B cell (primary cell): ENCODE measurements at regions not wholly inside any gene's neighbourhood (a gene's known extent, or its start where the extent isn't known, plus 50 kb on each side); places are given as distances from the start of the nearest gene placed in this dataset.
"Not testable (repeated sequence)": the region's sequence is repeated elsewhere in the genome, so short reads cannot be mapped to it uniquely, and the experiment has no call there.

Experiments used
- ATAC-seq: fragments of 200-7000 bp; cut with Tn5 transposase; one replicate; pipeline ENCODE4 v1.10.0; 2021; ENCODE audit warnings: low read depth, mild to moderate bottlenecking, moderate number of reproducible peaks, moderate library complexity
- CTCF ChIA-PET: fragments of 350-600 bp; sonication (Branson Sonifier 250); formaldehyde crosslinking; loops from one replicate; lab custom pipeline; 2021; ENCODE audit warnings: antibody characterized with exemption, inconsistent platforms; lab: Charles Lee
- POLR2A ChIA-PET: fragments of 350-600 bp; sonication (Branson Sonifier 250); formaldehyde crosslinking; loops from one replicate; lab custom pipeline; 2021; ENCODE audit warnings: antibody characterized with exemption; lab: Charles Lee
- DNase-seq: peaks from one replicate; pipeline ENCODE4 v3.0.0; 2013
- H2AFZ ChIP-seq: 2 replicates; pipeline ENCODE4 v1.6.1; 2012; ENCODE audit warnings: mild to moderate bottlenecking, low read depth, low read length; ENCODE audit not compliant: insufficient read depth, poor library complexity, severe bottlenecking
- H3K27ac ChIP-seq, 2 donors: 1 replicate in 1 of 2; 2 replicates in 1 of 2; pipeline ENCODE4 v1.5.1; 2012 to 2013; ENCODE audit warnings: low read length in 2 of 2, mild to moderate bottlenecking in 2 of 2, moderate library complexity in 1 of 2
- H3K27me3 ChIP-seq, 4 experiments: fragments of 200-600 bp in 1 of 4; sonication (generic) in 1 of 4; replicated peaks in 1 of 4; 1 replicate in 2 of 4; 2 replicates in 2 of 4; pipeline versions ENCODE4 v1.6.1 to v1.7.0; 2013 to 2016; ENCODE audit warnings: low read length in 3 of 4, mild to moderate bottlenecking in 2 of 4, mixed read lengths in 1 of 4, moderate library complexity in 1 of 4; ENCODE audit not compliant: insufficient read depth in 4 of 4, control insufficient read depth in 3 of 4; ENCODE audit errors: control extremely low read depth in 1 of 4
- H3K36me3 ChIP-seq, 2 experiments: replicated peaks in 1 of 2; 1 replicate in 1 of 2; 2 replicates in 1 of 2; pipeline versions ENCODE4 v1.6.1 to v1.7.1; 2013; ENCODE audit warnings: low read length in 1 of 2; ENCODE audit not compliant: insufficient read depth in 2 of 2, control insufficient read depth in 1 of 2; ENCODE audit errors: control extremely low read depth in 1 of 2, extremely low read depth in 1 of 2
- H3K4me1 ChIP-seq, 2 donors: fragments of 200-600 bp in 1 of 2; sonication (generic) in 1 of 2; 1 replicate in 1 of 2; 2 replicates in 1 of 2; pipeline versions ENCODE4 v1.5.1 to v1.6.1; 2013 to 2017; ENCODE audit warnings: low read length in 2 of 2; ENCODE audit not compliant: control insufficient read depth in 2 of 2, insufficient read depth in 2 of 2
- H3K4me2 ChIP-seq: replicated peaks from 2 replicates; pipeline ENCODE3; 2012; ENCODE audit warnings: mild to moderate bottlenecking, low read depth, low read length; ENCODE audit not compliant: poor library complexity, severe bottlenecking
- H3K4me3 ChIP-seq, 5 experiments: fragments of 200-600 bp in 1 of 5; sonication (generic) in 1 of 5; 1 replicate in 3 of 5; 2 replicates in 2 of 5; pipeline versions ENCODE4 v1.5.1 to v1.7.0; 2011 to 2016; ENCODE audit warnings: low read length in 4 of 5, mild to moderate bottlenecking in 4 of 5, low read depth in 2 of 5, control low read depth in 1 of 5, moderate library complexity in 1 of 5; ENCODE audit not compliant: insufficient read depth in 1 of 5; ENCODE audit errors: control extremely low read depth in 1 of 5, extremely low read depth in 1 of 5
- H3K79me2 ChIP-seq: fragments of 200-600 bp; sonication (generic); one replicate; pipeline ENCODE4 v1.6.0; 2016; ENCODE audit warnings: low read length; ENCODE audit not compliant: control insufficient read depth, insufficient read depth
- H3K9ac ChIP-seq: fragments of 200-600 bp; sonication (generic); 2 replicates; pipeline ENCODE4 v1.6.1; 2017; ENCODE audit warnings: mild to moderate bottlenecking, low read length, moderate library complexity
- H3K9me3 ChIP-seq, 3 donors: one replicate each; pipeline versions ENCODE4 v1.6.1 to v1.7.1; 2013; ENCODE audit warnings: low read length in 2 of 3; ENCODE audit not compliant: control insufficient read depth in 2 of 3, insufficient read depth in 1 of 3; ENCODE audit errors: control extremely low read depth in 1 of 3
- H4K20me1 ChIP-seq: 2 replicates; pipeline ENCODE4 v1.6.0; 2012; ENCODE audit warnings: mild to moderate bottlenecking, low read length; ENCODE audit not compliant: insufficient read depth, control insufficient read depth, poor library complexity, severe bottlenecking
- H3K27ac Mint-ChIP-seq: one replicate; pipeline ENCODE4 v1.8.0; 2021; ENCODE audit warnings: mixed read lengths
- H3K27me3 Mint-ChIP-seq: one replicate; pipeline ENCODE4 v1.8.0; 2021; ENCODE audit warnings: mixed read lengths
- H3K4me1 Mint-ChIP-seq: one replicate; pipeline ENCODE4 v1.8.0; 2021; ENCODE audit warnings: mixed read lengths
- H3K4me3 Mint-ChIP-seq: one replicate; pipeline ENCODE4 v1.8.0; 2021; ENCODE audit warnings: mixed read lengths
- H3K9me3 Mint-ChIP-seq: one replicate; pipeline ENCODE4 v1.8.0; 2022; ENCODE audit warnings: mixed read lengths; ENCODE audit not compliant: insufficient read depth
- EZH2 ChIP-seq: IDR thresholded peaks from 2 replicates; pipeline ENCODE4 v1.6.1; 2012; ENCODE audit warnings: borderline replicate concordance, low read depth, mild to moderate bottlenecking, moderate library complexity, low read length; ENCODE audit not compliant: insufficient read depth, poor library complexity, severe bottlenecking
- WGBS: methylation state at CpG from one replicate; pipeline ENCODE4 v1.1.5; 2013; ENCODE audit warnings: missing lambda C conversion rate; ENCODE audit not compliant: insufficient coverage; 5-methylcytosine and 5-hydroxymethylcytosine counted together
- intact Hi-C: fragments of 100-400 bp; cut with micrococcal nuclease; formaldehyde crosslinking; loops from one replicate; pipeline ENCODE4 v1.10.0; 2022
- TF ChIP-seq, protein P1 (sequence below): fragments of 200-600 bp; IDR thresholded peaks from one replicate; pipeline ENCODE4 v1.8.0; 2022; ENCODE audit warnings: antibody characterized with exemption, mild to moderate bottlenecking

DNA sequence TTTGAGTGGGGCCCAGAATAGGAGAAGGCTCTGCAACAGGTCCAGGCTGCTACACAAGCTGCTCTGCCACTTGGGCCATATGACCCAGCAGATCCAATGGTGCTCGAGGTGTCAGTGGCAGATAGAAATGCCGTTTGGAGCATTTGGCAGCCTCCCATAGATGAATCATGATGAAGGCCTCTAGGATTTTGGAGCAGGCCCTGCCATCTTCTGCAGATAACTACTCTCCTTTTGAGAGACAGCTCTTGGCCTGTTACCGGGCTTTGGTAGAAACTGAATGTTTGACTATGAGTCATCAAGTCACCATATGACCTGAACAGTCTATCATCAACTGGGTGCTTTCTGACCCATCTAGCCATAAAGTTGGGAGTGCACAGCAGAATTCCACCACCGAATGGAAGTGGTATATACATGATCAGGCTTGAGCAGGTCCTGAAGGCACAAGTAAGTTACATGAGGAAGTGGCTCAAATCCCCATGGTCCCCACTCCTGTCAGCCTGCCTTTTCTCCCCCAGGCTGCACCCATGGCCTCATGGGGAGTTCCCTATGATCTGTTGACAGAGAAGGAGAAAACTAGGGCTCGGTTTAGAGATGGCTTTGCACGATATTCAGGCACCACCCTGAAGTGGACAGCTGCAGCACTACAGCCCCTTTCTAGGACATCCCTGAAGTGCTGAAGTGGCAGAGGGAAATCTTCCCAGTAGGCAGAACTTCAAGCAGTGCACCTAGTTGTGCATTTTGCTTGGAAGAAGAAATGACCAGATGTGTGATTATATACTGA is 971.4 kb downstream of the MCTP2 start:
- Mint-ChIP-seq H3K27me3 (no peaks in the 10 kb centered on the region), H3K9me3 (peaks cover 29% of the 10 kb centered on the region), H3K4me1 (no peaks in the 10 kb centered on the region), H3K4me3 (no peak overlapping the region), H3K27ac (no peak overlapping the region)
- Histone ChIP-seq H2AFZ (no peak overlapping the region), H3K4me3 (no peak overlapping the region), H3K9ac (no peak overlapping the region), H3K27ac (no peak overlapping the region), H4K20me1 (no peaks in the 10 kb centered on the region), H3K36me3 (no peaks in the 10 kb centered on the region), H3K27me3 (no peaks in the 10 kb centered on the region), H3K9me3 (peaks cover 0 to 22% (median 0%) of the 10 kb centered on the region in 3 donors), H3K4me2 (no peak overlapping the region), H3K4me1 (no peaks in the 10 kb centered on the region), H3K79me2 (no peaks in the 10 kb centered on the region)
- ChIA-PET CTCF (no interaction called here), POLR2A (no interaction called here)
- ATAC-seq: no peak
- WGBS: 85% methylated on average over 4 of the region's 6 CpGs
- TF ChIP-seq, protein P1, sequence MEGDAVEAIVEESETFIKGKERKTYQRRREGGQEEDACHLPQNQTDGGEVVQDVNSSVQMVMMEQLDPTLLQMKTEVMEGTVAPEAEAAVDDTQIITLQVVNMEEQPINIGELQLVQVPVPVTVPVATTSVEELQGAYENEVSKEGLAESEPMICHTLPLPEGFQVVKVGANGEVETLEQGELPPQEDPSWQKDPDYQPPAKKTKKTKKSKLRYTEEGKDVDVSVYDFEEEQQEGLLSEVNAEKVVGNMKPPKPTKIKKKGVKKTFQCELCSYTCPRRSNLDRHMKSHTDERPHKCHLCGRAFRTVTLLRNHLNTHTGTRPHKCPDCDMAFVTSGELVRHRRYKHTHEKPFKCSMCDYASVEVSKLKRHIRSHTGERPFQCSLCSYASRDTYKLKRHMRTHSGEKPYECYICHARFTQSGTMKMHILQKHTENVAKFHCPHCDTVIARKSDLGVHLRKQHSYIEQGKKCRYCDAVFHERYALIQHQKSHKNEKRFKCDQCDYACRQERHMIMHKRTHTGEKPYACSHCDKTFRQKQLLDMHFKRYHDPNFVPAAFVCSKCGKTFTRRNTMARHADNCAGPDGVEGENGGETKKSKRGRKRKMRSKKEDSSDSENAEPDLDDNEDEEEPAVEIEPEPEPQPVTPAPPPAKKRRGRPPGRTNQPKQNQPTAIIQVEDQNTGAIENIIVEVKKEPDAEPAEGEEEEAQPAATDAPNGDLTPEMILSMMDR: no peak
- no peak for TF ChIP-seq EZH2
- DNase-seq: no peak
- intact Hi-C loops: no loop called here

DNA sequence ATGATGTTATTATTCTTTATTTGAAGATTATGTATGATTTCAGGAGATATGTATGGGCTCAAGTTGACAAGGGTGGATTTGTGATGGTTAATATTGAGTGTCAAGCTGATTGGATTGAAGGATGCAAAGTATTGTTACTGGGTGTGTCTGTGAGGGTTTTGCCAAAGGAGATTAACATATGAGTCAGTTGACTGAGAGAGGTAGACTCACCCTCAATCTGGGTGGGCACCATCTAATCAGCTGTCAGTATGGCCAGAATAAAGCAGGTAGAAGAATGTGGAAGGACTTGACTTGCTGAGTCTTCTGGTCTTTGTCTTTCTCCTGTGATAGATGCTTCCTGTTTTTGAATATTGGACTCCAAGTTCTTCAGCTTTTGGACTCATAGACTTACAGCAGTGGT is 973.7 kb downstream of the MCTP2 start:
- H3K27me3 ChIP-seq: no peaks in the 10 kb centered on the region
- intact Hi-C loops: no loop called here
- no peaks in the 10 kb centered on the region for H3K36me3 ChIP-seq
- CTCF ChIA-PET: no interaction called here
- no peaks in the 10 kb centered on the region for H3K4me1 ChIP-seq
- DNase-seq: no peak
- no peaks in the 10 kb centered on the region for H3K27me3 Mint-ChIP-seq
- no peak overlapping the region for H3K4me3 ChIP-seq
- H3K4me1 Mint-ChIP-seq: no peaks in the 10 kb centered on the region
- no peak for ATAC-seq
- no peak overlapping the region for H3K27ac Mint-ChIP-seq
- no peaks in the 10 kb centered on the region for H3K79me2 ChIP-seq
- POLR2A ChIA-PET: no interaction called here
- H2AFZ ChIP-seq: no peak overlapping the region
- H3K9me3 ChIP-seq: peaks cover 0 to 22% (median 0%) of the 10 kb centered on the region in 3 donors
- H3K9ac ChIP-seq: no peak overlapping the region
- H3K4me2 ChIP-seq: no peak overlapping the region
- no peaks in the 10 kb centered on the region for H4K20me1 ChIP-seq
- no peak overlapping the region for H3K27ac ChIP-seq
- H3K9me3 Mint-ChIP-seq: peaks cover 29% of the 10 kb centered on the region
- H3K4me3 Mint-ChIP-seq: no peak overlapping the region
- TF ChIP-seq EZH2: no peak
- TF ChIP-seq, protein P1: no peak

DNA sequence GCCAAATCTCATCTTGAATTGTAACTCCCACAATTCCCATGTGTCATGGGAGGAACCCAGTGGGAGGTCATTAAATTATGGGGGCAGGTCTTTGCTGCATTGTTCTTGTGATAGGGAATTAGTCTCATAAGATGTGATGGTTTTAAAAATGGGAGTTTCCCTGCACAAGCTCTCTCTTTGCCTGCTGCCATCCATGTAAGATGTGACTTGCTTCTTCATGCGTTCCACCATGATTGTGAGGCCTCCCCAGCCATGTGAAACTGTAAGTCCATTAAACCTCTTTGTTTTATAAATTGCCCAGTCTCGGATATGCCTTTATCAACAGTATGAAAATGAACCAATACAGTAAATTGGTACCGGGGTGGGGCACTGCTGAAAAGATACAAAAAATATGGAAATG is 974.5 kb downstream of the MCTP2 start:
- ATAC-seq, H3K36me3 ChIP-seq, H3K79me2 ChIP-seq, H2AFZ ChIP-seq, H3K4me3 Mint-ChIP-seq, H3K4me1 ChIP-seq, H3K27ac ChIP-seq, H3K4me2 ChIP-seq, H3K27ac Mint-ChIP-seq, POLR2A ChIA-PET, CTCF ChIA-PET, H3K27me3 Mint-ChIP-seq, intact Hi-C loops, H3K27me3 ChIP-seq, H3K9ac ChIP-seq, H4K20me1 ChIP-seq, H3K4me3 ChIP-seq, DNase-seq, H3K4me1 Mint-ChIP-seq: not testable (repeated sequence)
- H3K9me3 Mint-ChIP-seq: peaks cover 24% of the 10 kb centered on the region
- 100% methylated on average over 2 of the region's 3 CpGs for WGBS
- H3K9me3 ChIP-seq: peaks cover 0 to 22% (median 0%) of the 10 kb centered on the region in 3 donors
